Activated naive CD8-positive, alpha-beta T cell treated with anti-CD3 and anti-CD28 coated beads, Interleukin-2, amount 50 U/mL, for 24 hours (primary cell): ENCODE measurements at regions not wholly inside any gene's neighbourhood (a gene's known extent, or its start where the extent isn't known, plus 50 kb on each side); places are given as distances from the start of the nearest gene placed in this dataset.

Experiments used
- ATAC-seq: fragments of 150-1000 bp; cut with Tn5 transposase; one replicate; pipeline ENCODE4 v1.10.0; 2021
- DNase-seq: peaks from one replicate; pipeline ENCODE4 v3.0.0; 2021
- H3K27ac Mint-ChIP-seq: one replicate; pipeline ENCODE4 v1.8.0; 2021; ENCODE audit warnings: mild to moderate bottlenecking, mixed read lengths
- H3K27me3 Mint-ChIP-seq: one replicate; pipeline ENCODE4 v1.8.0; 2021; ENCODE audit warnings: mixed read lengths
- H3K36me3 Mint-ChIP-seq: one replicate; pipeline ENCODE4 v1.8.0; 2021; ENCODE audit warnings: low read depth, mixed read lengths
- H3K4me1 Mint-ChIP-seq: one replicate; pipeline ENCODE4 v1.8.0; 2021; ENCODE audit warnings: mixed read lengths
- H3K4me3 Mint-ChIP-seq: one replicate; pipeline ENCODE4 v1.8.0; 2021; ENCODE audit warnings: mild to moderate bottlenecking, moderate library complexity, mixed read lengths
- H3K9me3 Mint-ChIP-seq: one replicate; pipeline ENCODE4 v1.8.0; 2021; ENCODE audit warnings: mixed read lengths

GRCh38 chr6:167760979-167761793, 65.5 kb upstream of the AFDN start:
- no peak for ATAC-seq
- Mint-ChIP-seq H3K4me1 (no peaks in the 10 kb centered on the region), H3K27ac (no peak overlapping the region), H3K27me3 (peaks cover 13% of the 10 kb centered on the region), H3K9me3 (no peaks in the 10 kb centered on the region), H3K36me3 (no peaks in the 10 kb centered on the region), H3K4me3 (no peak overlapping the region)
- DNase-seq: no peak

GRCh38 chr6:167761794-167762258, 64.9 kb upstream of the AFDN start:
- ATAC-seq: no peak
- H3K4me3 Mint-ChIP-seq: no peak overlapping the region
- H3K27ac Mint-ChIP-seq: no peak overlapping the region
- peaks cover 11% of the 10 kb centered on the region for H3K27me3 Mint-ChIP-seq
- no peaks in the 10 kb centered on the region for H3K9me3 Mint-ChIP-seq
- H3K4me1 Mint-ChIP-seq: no peaks in the 10 kb centered on the region
- H3K36me3 Mint-ChIP-seq: no peaks in the 10 kb centered on the region
- DNase-seq: no peak

GRCh38 chr6:167762259-167762962, 64.3 kb upstream of the AFDN start:
- H3K4me1 Mint-ChIP-seq: no peaks in the 10 kb centered on the region
- H3K27ac Mint-ChIP-seq: no peak overlapping the region
- no peaks in the 10 kb centered on the region for H3K9me3 Mint-ChIP-seq
- no peak for DNase-seq
- H3K27me3 Mint-ChIP-seq: peaks cover 11% of the 10 kb centered on the region
- H3K36me3 Mint-ChIP-seq: no peaks in the 10 kb centered on the region
- no peak for ATAC-seq
- H3K4me3 Mint-ChIP-seq: no peak overlapping the region

- no peak for ATAC-seq
- peaks cover 11% of the 10 kb centered on the region for H3K27me3 Mint-ChIP-seq
- H3K27ac Mint-ChIP-seq: no peak overlapping the region
- H3K4me1 Mint-ChIP-seq: no peaks in the 10 kb centered on the region
- DNase-seq: no peak
- H3K36me3 Mint-ChIP-seq: no peaks in the 10 kb centered on the region
- no peak overlapping the region for H3K4me3 Mint-ChIP-seq
- no peaks in the 10 kb centered on the region for H3K9me3 Mint-ChIP-seq
Observed at GRCh38 chr6:167763056-167763944, 63.4 kb upstream of the AFDN start.

DNA sequence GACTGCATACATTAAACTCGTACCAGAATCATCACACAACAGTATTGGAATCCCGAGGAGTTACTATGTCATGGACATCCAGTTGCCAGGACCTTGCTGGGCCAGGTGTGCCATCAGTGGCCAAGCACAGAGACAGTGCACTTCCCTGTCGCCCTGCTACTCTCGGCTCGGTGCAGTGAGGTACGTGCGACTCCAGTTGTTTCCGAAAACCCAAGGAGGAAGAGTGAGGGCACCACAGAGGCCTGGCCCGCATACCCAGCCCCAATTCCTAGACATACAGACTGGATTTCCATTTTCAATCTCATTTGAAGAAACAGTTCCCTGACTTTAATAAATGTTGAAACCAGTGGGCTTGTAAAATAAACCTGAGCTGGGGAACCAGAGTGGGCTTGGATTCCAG, 62.5 kb upstream of the AFDN start:
- no peak overlapping the region for H3K4me3 Mint-ChIP-seq
- H3K9me3 Mint-ChIP-seq: no peaks in the 10 kb centered on the region
- H3K36me3 Mint-ChIP-seq: no peaks in the 10 kb centered on the region
- DNase-seq: no peak
- no peak for ATAC-seq
- H3K27ac Mint-ChIP-seq: no peak overlapping the region
- peaks cover 9% of the 10 kb centered on the region for H3K27me3 Mint-ChIP-seq
- H3K4me1 Mint-ChIP-seq: no peaks in the 10 kb centered on the region

GRCh38 chr6:167764713-167765479, 61.8 kb upstream of the AFDN start:
- ATAC-seq (no peak), DNase-seq (no peak)
- Mint-ChIP-seq H3K9me3 (no peaks in the 10 kb centered on the region), H3K27me3 (peaks cover 4% of the 10 kb centered on the region), H3K4me3 (no peak overlapping the region), H3K4me1 (no peaks in the 10 kb centered on the region), H3K27ac (no peak overlapping the region), H3K36me3 (no peaks in the 10 kb centered on the region)

GRCh38 chr6:167766986-167767714, 59.6 kb upstream of the AFDN start:
- H3K9me3 Mint-ChIP-seq: no peaks in the 10 kb centered on the region
- H3K4me3 Mint-ChIP-seq: no peak overlapping the region
- H3K27me3 Mint-ChIP-seq: peaks cover 5% of the 10 kb centered on the region
- no peaks in the 10 kb centered on the region for H3K36me3 Mint-ChIP-seq
- ATAC-seq: no peak
- H3K4me1 Mint-ChIP-seq: no peaks in the 10 kb centered on the region
- no peak overlapping the region for H3K27ac Mint-ChIP-seq
- DNase-seq: no peak

GRCh38 chr6:167767715-167768107, 59.0 kb upstream of the AFDN start:
- Mint-ChIP-seq H3K27ac (no peak overlapping the region), H3K4me3 (no peak overlapping the region), H3K27me3 (peaks cover 5% of the 10 kb centered on the region), H3K4me1 (no peaks in the 10 kb centered on the region), H3K9me3 (no peaks in the 10 kb centered on the region), H3K36me3 (no peaks in the 10 kb centered on the region)
- DNase-seq (no peak), ATAC-seq (no peak)

DNA sequence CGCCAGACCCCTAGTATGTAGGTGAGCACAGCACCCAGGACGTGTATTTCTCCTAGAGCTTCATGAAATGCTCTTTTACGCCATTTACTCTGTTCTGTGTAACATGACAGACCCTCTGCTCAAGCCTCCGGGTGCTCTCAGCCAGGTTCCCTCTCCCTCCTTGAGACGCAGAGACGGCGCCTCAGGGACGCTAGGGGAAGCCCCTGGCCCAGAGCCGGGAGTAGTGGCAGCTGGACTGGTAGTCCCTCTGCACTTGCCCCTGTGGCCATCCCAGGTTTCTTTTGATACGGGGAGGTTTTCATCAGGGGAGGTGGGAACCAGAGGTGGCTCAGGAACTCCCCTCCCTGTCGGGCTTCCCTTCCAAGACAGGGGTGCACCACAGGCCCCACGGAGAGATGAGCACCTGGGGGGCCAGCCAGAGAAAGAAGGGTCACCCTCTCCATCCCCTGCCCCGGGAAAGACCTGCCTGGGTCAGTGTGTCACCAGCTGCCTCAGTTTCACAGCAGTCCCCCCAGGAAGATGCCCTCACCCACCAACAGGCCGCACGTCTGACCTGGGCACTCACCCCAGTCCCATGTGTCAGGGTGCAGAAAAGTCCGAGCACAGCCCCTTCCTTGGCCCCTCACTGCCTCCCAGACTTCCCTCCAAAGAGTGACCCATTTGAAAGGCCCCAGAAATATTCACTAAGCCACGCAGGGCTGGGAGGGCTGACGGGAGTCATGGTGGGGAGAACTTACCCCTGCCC, 58.1 kb upstream of the AFDN start:
- no peak overlapping the region for H3K27ac Mint-ChIP-seq
- H3K4me1 Mint-ChIP-seq: no peaks in the 10 kb centered on the region
- H3K4me3 Mint-ChIP-seq: no peak overlapping the region
- no peaks in the 10 kb centered on the region for H3K36me3 Mint-ChIP-seq
- no peaks in the 10 kb centered on the region for H3K9me3 Mint-ChIP-seq
- DNase-seq (no peak), ATAC-seq (no peak)
- peaks cover 5% of the 10 kb centered on the region for H3K27me3 Mint-ChIP-seq

- no peak for DNase-seq
- H3K27ac Mint-ChIP-seq: no peak overlapping the region
- peaks cover 5% of the 10 kb centered on the region for H3K27me3 Mint-ChIP-seq
- no peaks in the 10 kb centered on the region for H3K36me3 Mint-ChIP-seq
- no peak for ATAC-seq
- no peak overlapping the region for H3K4me3 Mint-ChIP-seq
- H3K4me1 Mint-ChIP-seq: no peaks in the 10 kb centered on the region
- H3K9me3 Mint-ChIP-seq: no peaks in the 10 kb centered on the region
Observed at GRCh38 chr6:167769408-167770190, 57.1 kb upstream of the AFDN start.

- no peaks in the 10 kb centered on the region for H3K4me1 Mint-ChIP-seq
- no peak for ATAC-seq
Observed at GRCh38 chr6:167770291-167770955, 56.3 kb upstream of the AFDN start.

DNA sequence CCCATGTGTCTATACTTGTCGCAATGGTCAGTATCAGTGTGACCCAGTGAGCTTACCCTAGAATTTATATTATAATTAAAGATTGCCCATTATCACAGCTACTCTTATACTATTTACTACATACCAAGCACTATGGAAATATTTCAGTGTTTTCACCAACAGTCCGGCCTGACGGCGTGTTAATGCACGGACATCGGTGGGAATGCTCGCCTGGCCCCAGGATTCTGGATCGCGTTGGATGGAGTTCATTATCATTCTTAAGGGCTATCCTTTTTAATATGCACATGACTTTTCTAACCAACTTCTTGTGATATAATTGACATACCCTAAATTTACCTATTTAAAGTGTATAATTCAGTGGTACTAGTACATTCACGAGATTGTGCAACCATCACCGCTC, 51.8 kb upstream of the AFDN start:
- Mint-ChIP-seq H3K27me3 (peaks cover 2% of the 10 kb centered on the region), H3K27ac (no peak overlapping the region), H3K4me1 (no peaks in the 10 kb centered on the region), H3K9me3 (no peaks in the 10 kb centered on the region), H3K4me3 (no peak overlapping the region), H3K36me3 (no peaks in the 10 kb centered on the region)
- no peak for DNase-seq
- no peak for ATAC-seq

More at GRCh38 chr6:167770291-167770955, 56.3 kb upstream of the AFDN start:
- Mint-ChIP-seq H3K4me3 (no peak overlapping the region), H3K36me3 (no peaks in the 10 kb centered on the region), H3K27me3 (peaks cover 5% of the 10 kb centered on the region), H3K9me3 (no peaks in the 10 kb centered on the region), H3K27ac (no peak overlapping the region)
- no peak for DNase-seq
